ENCODE measurements at regions not wholly inside any gene's neighbourhood (a gene's known extent, or its start where the extent isn't known, plus 50 kb on each side); places are given as distances from the start of the nearest gene placed in this dataset.

- TF ChIP-seq CTCF (tag by site-specific recombination; IDR thresholded peaks at IDR 0.05) (no peak), ZNF121 (tag by site-specific recombination; IDR thresholded peaks at IDR 0.05) (no peak), ZBTB48 (tag by site-specific recombination; IDR thresholded peaks at IDR 0.05) (no peak)
Measured at GRCh38 chr7:73970801-73971229, 57.2 kb upstream of the ELN start.

Measured in HEK293 (cell line).